Fibroblast of the conjunctiva (primary cell): ENCODE measurements at regions not wholly inside any gene's neighbourhood (a gene's known extent, or its start where the extent isn't known, plus 50 kb on each side); places are given as distances from the start of the nearest gene placed in this dataset.

Source experiments
- DNase-seq: peaks from one replicate; pipeline ENCODE4 v3.0.0-alpha.2; 2010; ENCODE audit warnings: low read depth

DNA sequence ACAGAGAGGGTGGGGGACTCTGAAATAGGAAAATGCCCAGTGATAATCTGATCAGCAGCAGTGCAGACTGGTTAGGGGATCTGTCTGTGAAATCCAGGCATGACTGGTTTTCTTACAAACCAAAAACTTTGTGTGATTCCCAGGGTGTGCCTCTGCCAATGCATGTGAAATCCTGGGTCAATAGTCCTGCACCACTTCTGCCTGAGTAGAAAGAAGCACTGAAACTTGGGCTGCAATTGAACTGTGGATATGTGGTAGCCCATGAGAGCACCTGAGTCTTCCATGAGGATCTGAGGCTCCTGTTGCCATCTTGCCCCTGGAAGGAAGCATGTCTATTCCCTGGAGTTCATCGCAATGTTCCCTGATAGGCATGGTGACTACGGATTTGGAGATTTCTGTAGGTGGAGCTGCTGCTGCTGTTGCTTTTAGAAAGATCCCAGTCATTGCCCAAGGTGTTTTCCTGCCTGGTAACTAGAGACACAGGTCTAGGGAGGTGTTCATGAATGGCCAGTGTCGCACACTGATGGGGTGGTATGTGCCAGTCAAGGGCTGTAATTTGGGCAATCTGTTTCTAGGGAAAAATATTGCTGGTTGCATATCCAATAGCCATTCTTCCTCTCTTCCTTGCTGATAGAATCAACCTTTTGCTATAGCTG, 146.7 kb downstream of the CARTPT start:
- no peak for DNase-seq

DNA sequence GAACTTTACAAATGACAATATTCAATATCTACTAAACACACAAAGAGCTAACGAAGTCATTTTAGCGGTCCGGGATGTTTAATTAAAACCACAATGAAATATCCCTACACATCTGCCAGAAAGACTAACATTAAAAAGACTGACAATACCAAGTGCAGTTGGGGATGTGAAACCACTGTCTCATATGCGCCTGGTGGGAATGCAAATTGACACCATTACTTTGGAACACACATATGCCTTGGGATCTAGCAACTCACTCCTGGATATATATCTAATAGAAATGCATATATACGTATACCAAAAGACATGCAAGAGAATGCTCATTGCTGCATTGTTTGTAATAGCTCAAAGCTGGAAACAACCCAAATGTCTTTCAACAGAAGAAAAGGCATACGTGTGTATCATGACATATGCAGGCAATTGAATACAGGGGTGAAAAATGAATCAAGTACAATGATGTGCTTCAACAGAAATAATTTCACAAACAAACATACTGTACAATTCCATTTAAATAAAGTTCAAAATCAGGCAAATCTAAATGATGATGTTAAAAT, 153.3 kb downstream of the CARTPT start:
- DNase-seq = no peak

DNA sequence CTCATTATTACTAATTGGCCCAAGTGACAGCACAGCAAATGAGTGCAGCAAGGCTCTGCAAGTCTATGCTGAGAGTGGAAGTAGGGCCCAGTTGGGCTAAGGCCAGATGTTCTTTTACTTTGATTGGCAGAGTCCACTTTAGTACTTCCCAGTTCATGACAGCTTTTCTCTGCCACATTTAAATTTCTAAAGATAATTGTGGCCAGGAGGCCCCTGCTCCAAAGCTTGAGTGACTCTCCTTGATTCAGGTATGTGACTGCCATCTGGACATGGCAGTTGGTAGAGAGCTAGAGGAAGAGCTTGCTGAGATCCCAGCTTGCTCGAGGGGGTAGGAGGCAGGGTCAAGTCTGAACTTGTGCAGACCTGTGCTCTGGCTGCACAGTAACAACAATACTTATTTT, 154.1 kb downstream of the CARTPT start:
- DNase-seq = no peak

DNA sequence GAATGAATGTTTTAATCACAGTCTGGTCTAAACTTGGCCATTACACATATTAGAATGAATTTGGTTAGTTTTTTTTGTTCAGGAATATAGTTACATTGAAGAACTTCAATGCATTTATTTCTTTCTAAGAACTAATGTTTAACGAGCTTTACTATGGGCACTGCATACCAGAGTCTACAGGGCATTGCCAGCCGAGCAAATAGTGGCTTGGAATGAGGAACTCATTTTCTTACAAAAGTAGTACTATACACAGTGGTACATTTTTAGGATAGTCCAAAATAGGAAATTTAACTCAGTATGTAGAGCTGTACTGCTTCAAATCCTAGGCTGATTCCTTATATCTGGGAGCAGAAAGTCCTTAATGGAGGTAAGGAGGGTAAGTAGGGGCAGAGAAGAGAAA, 155.4 kb downstream of the CARTPT start:
- no peak for DNase-seq

DNA sequence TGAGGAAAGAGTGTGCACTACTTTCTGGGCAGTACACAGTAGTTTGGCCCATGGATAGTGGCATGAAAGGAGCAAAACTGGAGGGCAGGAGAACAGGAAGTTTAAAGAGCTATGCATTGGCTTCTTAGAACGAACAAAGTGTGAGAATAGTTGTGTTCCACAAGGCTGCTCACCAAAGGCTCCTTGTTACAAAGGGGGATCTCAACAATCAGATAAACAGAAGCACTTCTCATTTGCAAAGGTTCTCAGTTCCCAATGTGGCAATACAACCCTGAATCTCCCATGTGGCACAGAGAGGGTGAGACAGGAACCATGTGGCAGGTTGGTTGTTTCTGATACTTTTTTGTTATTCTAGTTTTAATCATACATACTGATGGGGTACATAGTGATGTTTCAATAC, 158.4 kb downstream of the CARTPT start:
- no peak for DNase-seq

DNA sequence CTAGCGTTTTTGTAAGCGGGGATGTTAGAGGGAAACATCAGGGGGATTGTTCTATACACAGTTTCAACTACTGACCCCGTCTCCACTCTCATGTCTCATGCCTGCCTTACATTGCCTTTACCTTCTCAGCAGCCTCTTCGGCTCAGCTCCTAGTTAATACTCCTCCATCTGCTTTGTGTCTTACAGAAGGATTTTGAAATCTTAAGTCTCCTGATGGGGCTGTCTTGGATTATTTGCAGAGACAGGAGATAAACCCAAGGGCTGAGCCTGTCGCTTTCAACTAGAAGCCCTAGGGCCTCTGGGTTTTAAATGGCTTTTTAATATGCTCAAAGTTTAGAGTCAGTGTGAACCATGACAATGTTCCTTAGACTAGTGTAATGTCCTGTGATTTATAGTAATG, 161.5 kb downstream of the CARTPT start:
- no peak for DNase-seq

DNA sequence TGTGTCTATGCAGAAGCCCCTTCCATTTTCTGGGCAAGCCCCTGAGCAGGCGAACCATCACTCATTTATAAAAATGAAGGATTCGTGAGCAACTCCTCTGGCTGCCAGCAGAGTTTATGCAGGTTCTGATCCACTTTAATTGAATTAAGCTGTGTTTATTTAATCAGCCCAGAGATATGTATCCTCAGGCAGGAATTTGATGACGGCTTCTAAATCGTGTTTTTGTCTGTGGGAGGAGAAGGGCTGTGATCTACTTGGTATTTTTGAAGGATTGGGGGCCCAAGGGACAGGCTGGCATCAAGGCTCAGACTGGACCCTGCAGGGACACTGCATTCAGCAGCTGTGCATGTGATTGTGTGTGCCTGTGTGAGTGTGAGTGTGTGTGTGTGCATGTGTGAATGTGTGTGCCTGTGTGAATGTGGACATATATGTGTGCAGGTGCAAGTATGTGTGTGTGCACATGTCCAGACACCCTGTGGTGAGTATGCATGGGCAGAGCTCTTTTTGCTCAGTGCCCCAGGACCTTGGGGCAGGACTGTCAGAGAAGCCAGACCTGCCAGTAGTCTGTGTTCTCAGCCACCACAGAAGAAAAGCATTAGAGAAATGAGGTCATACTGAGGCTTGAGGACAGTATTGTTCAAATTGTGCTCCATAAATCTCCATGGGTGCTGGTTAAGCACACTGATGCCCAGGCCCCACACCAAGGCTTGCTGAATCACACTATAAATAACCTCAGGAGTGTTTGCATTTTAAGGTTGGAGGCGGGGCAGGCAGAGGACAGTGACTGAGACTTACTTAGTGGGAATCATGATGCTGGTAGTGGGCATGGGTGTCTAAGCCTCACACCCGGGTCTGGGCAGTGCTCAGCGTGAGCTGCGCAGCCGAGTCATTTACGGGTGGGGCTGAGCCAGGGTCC, 164.0 kb downstream of the CARTPT start:
- peak; percentile 20 for DNase-seq

DNA sequence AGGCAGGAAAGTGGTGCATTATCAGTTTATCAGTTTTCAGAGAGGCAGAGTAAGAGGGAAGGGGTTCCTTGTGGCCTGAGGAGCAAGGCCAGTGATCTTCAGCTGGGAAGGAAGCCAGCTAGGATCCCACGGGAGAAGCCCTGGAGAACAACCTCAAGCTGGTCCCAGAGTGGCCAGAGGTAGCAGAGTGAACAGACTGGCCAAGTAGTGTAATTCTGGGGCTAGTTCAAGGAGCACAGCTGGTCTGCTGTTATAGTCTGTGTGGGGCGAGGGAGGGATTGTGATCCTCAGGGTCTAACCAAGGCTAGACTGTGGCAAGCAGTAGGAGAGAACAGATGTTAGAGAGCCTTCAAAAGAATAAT, 164.6 kb downstream of the CARTPT start:
- DNase-seq = peak; percentile 13

DNA sequence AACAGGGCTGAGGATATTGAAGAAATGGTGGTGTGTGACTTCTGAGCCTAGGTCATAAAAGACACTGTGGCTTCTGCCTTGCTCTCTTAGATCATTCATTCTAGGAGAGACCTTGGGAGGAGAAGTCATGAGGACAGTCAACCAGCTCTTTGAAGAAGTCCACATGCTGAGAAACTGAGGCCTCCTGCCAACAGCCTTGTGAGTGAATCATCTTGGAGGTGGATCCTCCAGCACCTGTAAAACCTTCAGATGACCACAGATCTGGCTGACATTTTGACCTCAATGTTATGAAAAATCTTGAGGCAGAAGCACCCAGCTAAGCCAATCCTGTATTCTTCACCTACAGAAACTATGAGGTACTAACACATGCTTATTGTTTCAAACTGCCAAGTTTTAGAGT, 165.9 kb downstream of the CARTPT start:
- no peak for DNase-seq

DNA sequence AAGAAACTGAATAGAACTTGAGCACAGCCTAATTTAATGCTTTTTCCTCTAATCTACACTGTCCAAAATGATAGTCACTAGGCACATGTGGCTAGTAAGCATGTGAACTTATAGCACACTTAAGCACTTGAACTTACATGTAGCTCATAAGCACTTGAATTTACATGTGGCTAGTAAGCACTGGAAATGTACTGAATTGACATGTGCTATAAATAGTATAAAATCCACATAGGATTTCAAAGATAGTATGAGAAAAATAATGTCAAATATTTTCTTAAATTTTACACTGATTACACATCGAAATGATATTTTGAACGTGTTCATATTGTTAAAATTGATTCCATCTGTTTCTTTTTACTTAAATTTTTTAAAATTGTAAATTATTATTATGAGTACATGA, 167.3 kb downstream of the CARTPT start:
- DNase-seq = no peak

DNA sequence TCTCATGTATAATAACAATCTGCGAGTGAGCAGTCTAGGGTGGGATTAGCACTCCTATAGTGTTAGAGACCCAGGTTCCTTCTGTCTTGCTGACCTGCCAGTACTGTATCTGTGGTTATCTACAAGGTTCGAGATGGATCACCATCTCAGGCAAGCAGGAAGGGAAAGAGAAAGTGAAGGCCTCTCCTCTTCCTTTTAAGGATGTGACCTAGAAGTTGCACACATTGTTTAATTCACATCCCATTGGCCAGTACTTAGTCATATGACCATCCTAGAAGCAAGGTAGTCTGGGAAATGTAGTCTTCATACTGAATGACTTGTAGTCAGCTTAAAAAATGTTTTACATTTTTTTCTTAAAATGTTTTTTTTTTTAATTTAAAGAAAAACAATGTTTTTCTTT, 168.6 kb downstream of the CARTPT start:
- peak; percentile 76 for DNase-seq

DNA sequence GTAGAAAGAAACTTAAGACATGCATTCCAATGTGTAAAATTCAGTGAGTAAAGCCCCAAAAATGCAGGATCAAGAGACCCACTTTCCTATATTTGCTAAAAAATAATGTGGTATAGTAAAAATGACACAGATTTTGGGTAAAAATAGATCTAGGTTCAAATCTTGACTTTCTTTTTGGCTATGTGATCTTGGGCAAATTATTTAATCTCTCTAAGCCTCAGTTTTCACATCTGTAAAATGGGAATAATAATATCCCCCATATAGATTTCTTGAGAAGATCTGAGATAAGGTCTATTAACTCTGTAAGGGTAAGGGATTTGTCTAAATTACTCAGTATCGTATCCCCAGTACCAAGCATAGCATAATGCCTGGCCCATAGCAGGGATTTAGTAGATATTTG, 172.3 kb downstream of the CARTPT start:
- DNase-seq = no peak

DNA sequence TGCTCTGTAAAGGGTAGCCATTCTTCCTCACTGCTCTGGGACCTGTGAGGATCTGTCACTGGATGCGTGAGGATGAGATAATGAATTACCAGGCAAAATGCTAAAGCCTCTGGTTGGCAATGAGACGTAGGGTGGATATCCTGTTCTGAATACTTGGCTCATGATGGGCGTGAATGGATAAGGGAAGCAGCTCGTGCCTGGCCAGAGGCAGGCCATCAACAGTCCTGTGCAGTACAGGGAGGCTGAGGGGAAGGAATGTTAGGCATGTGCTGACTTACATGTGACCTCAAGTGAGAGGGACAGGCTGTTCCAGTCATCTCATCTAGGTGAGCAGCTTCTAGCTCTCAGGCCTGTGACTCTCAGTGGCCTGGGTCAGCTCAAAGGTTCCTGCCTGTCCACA, 172.8 kb downstream of the CARTPT start:
- no peak for DNase-seq

DNA sequence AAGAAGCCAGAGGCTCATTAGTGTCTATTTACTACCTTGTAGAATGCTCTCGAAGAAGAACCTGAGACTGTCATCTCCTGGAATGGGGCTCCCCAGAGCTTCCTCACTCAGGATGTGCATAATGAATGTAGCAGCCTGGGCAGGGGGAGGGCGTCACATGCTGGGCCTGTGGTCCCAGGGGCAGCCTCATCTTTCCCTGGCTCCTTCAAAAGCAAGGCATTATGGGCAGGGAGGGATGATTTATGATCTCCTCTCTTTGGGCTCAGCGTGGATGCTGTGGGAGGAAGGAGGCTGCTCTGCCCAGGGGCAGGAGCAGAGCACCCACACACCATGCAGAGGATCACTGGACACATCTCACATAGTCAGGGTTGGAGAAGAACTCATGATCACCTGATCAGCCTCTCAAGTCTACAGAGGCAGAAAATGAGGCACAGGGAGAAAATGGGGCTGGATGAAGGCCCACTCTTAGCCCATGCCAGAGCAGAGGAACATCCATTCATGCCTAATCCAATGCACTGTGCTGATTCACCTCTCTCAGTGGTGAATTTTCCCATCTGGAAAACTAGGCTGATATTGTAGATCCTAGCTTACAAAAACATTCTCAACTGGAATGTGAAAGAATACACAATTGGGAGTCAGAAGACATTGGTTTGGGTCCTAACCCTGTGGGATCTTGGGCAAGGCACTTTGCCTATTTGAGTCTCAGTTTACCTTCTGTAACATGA, 173.7 kb downstream of the CARTPT start:
- no peak for DNase-seq

DNA sequence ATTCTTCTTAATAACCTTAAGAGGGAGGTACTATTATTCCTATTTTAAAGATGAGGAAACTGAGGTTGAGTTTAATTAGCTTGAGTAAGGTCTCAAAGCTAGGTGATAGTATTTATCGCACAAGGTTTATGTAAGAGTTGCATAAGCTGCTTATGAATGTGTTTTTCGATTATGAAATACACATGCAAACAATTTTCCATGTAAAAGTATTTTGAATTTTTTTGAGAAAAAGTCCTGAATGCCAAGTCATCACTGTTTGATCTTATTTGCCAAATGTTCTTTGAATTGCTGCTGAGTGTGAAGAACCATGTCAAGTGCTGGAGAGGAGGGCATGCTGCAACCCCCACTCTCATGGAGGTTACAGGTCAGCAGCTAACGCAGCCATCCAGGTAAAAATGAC, 174.4 kb downstream of the CARTPT start:
- no peak for DNase-seq

DNA sequence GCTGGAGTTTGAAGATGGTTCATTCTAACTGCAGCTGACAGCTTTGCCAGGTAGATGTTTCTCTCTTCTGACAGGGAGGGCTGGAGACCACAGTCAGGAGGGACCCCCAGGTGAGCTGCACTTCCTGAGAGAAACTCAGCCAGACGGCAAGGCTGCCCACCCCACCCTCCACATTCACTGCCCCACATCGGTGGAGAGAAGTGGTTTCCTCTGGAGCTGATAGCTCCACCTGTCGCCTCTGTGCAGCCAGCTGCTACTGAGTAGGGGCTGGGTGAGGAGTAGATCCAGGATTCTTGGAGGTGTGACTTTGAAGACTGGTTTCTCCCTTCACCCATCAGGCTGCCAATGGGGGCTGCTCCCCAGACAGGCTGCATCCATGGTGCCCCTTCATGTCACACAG, 175.0 kb downstream of the CARTPT start:
- DNase-seq = no peak

DNA sequence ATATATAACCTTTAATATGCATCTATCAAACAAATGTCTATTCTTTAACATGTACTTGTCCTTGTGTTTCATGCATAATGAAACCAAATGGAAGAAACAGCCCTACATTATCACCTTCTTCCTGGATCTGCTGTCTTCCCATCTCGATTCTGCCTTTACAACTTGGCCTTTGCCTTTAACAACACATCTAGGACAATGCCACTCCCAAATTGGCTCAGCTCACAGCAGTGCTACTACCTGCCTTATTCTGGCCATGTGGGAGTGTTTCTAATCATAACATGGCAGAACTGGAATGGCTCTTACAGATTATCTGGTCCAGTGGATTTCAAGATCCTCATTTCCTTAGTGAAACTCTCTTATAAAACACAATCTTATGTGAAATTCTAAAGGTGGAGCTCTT, 176.5 kb downstream of the CARTPT start:
- DNase-seq = no peak

DNA sequence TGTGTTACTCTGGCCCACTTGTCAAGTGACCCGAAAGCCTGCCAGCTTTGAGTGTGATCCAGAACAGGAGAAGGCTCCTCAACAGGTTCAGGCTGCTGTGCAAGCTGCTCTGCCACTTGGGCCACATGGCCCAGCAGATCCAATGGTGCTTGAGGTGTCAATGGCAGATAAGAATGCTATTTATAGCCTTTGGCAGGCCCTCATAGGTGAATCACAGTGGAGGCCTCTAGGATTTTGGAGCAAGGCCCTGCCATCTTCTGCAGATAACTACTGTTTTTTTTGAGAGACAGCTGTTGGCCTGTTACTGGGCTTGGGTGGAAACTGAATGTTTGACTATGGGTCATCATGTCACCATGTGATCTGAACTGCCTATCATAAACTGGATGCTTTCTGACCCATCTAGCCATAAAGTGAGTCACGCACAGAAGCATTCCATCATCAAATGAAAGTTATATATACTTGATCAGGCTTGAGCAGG, 180.8 kb downstream of the CARTPT start:
- DNase-seq = no peak

DNA sequence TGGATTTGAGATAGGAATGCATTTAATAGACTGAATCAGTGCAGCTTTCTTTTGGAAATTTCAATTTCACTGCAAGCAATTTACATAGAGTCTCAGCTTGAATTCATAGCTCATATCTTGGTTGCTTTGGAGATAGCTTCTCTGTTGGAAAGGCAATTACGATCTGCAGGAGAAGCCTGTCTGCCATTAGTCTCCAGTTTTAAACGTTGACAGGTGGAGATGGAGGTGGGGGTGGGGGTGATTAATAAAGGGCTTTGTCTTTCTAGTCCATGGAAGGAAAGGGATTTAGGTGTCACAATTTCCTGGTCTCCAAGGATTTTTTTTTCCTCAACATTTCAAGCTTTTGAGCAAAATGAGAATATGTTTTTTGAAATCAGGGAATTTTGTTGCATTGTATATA, 184.7 kb downstream of the CARTPT start:
- no peak for DNase-seq

DNA sequence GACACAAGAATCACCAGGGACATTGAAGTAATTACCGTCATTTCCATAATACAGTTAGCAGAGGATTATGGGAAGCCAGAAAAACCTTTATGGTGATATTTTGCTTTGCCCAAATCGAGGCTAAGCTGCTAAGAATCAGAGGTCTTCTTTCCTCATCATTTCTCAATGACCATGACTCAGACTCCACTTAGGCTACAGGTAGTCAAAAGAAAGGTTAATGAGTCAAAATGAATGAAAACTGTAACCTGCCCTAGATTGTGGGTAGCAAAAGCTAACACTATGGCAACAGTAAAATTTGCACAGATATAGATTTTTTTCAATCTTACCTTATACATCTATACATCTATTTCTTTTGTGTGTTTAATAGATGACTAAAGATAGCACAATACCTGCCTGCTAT, 185.8 kb downstream of the CARTPT start:
- no peak for DNase-seq

DNA sequence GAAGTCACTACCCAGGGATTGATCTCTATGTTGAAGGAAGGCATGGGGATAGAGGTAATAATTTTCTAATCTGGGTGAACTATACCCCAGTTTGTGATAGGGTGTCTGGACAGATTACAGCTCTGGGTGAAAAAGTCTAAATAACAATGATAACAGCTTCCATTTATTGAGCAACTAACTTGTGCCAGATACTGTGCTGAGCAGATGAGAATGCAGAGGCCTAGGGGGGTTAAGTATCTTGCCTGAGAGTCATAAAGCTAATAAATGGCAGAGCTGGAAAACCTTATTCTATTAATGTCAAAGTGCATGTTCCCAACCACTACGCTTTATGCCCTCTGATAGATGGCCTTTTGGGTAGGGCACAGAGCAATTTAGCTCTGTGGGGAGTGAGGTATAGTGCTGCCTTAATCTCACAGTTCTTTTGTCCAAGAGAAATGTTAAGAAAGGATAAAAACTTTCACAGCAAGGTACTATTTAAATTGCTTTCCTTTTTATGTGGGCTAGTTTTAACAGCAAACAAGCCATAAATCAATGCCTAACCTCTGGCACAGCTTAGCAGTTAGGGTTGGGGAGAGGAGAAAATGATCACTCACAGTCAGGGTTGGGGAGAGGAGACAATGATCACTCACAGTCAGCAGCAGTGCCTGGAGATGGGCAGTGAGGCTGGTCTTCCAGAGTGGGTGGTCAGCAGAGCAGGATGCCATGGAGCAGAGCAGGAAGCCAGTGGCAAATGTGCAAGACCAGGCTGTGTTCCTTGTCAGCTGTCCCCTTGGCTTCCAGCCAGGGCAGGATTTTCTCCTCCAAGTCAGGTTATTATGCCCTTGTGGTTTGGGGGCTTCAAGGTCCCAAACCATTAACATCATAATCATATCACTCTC, 187.0 kb downstream of the CARTPT start:
- no peak for DNase-seq
